Activated CD4-positive, alpha-beta T cell treated with anti-CD3 and anti-CD28 coated beads, Interleukin-2, amount 50 U/mL, for 24 hours (primary cell): ENCODE measurements at regions not wholly inside any gene's neighbourhood (a gene's known extent, or its start where the extent isn't known, plus 50 kb on each side); places are given as distances from the start of the nearest gene placed in this dataset.
"Not testable (repeated sequence)": the region's sequence is repeated elsewhere in the genome, so short reads cannot be mapped to it uniquely, and the experiment has no call there.

Experiments
- DNase-seq, 2 donors: peaks; one replicate each; pipeline ENCODE4 v3.0.0-alpha.2; 2020; ENCODE audit warnings: low read depth in 1 of 2, low spot score in 1 of 2

DNA sequence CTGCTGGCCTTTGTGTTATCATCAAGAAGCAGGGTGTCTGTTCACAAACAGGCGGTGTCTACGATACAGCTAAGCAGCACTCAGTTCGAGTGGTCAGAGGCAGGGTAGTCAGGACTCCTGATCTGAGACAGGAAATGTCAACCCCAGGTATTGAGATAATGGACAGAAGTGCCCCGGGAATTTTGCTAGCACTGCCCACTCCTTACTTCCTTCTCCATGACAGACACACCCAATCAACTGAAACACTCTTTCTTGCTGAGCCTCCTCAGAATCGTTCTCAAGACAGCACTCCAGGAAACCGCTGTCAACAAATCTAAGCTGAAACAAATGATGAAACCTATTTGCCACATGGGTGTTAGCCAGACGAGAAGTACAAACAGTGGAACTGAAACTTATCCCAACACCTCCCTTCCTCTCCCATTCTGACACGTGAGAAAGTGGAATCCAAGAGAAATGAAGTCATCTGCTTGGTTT, 109.3 kb downstream of the GTF2IRD2B start:
- not testable (repeated sequence) for DNase-seq

DNA sequence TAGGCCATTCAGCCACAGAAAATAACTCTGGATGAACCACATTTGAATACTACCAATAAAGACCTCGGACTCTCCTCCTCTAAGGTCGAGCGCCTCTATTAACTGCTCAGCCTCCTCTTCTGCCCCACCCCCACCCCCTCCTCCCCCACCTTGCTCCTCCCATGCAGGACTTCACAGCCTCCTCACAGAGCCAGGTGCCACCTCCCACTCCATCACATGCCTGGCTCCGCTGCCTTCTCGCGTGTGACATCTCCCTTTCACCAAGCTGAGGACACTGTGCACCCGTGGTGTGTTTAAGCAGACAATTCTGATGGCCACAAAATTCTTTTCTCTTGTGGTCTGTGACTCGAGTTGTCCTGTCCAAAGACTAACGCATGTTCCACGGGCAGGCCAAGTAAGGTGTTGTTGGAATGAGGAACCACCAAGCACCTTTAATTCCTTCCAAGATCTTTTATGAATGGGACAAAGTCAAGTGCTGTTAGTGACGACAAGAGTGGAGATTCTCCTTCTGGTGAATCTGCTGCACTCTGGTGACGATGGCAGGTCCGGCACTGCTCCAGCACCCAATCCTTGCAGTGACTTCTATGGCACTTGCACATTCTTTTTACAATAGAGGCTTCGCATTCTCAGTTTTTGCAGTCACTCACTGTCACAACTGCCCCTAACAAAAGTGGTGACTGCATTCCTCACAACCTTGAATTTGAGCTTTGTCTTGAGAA, 113.1 kb downstream of the GTF2IRD2B start:
- DNase-seq = not testable (repeated sequence)

DNA sequence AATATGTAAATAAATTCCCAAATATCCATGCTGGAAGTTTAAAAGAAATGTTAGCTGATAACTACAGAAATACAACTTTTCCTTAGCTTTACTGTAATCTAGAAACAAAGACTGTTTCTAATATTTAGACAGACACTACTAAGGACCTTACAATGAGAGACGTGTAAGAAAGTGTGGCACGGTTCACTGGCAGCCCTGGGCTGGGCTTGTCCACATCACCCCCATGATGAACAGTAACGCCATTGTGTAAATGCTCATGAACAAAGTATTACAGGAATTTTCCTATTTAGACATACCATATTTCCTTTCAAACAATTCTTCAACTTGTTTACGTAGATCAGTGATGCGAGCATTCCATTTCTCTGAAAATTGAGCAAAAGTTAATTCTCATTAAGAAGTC, 123.1 kb downstream of the GTF2IRD2B start:
- not testable (repeated sequence) for DNase-seq

DNA sequence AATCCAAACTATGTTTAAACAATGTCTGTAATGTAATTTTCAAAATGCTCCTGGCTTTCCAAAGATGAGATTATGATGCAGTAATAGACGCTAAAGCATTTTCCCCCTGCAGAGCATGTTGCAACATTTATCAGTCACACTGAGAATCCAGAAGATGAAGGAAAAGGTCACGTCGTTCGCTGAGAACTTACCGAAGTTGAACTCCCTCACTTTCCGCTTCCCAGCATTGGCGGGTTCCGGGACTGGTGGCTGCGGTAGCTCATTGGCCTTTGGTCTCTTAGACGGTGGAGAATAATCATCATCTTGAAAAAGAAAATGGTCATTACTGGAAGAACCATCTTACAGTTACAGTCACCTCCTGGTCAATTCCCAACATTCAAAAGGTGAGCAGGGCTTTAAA, 124.6 kb downstream of the GTF2IRD2B start:
- not testable (repeated sequence) for DNase-seq

DNA sequence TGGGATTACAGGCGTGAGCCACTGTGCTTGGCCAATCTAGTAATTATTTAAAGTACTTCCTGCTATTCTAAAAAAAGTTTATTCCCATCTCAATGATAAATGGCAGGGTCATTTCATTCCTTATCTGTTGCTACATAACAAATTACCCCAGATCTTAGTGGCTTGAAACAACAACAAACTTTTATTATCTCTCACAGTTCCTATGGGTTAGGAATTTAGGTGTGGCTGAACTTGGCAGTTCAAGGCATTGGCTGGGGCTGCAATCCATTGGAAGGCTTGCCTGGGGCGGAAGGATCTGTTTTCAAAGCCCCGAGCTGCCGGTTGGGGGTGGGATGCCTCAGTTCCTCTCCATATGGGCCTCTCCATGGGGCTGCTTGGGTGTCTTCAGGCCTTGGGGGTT, 133.7 kb downstream of the GTF2IRD2B start:
- not testable (repeated sequence) for DNase-seq

DNA sequence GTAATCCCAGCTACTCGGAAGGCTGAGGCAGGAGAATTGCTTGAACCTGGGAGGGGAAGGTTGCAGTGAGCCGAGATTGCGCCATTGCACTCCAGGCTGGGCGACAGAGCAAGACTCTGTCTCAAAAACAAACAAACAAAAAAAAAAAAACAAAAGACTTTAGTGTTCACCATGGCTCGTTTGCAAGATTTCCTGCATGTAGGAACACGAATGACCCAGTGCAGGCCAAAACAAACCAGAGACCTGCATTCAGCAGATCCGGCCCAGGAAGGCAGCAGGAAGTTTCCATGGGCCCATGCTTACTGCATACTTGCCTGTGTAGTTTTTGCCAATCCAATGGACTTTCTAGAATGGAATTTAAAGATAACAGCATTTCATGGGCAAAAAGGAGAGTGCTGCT, 137.2 kb downstream of the GTF2IRD2B start:
- DNase-seq = not testable (repeated sequence)

DNA sequence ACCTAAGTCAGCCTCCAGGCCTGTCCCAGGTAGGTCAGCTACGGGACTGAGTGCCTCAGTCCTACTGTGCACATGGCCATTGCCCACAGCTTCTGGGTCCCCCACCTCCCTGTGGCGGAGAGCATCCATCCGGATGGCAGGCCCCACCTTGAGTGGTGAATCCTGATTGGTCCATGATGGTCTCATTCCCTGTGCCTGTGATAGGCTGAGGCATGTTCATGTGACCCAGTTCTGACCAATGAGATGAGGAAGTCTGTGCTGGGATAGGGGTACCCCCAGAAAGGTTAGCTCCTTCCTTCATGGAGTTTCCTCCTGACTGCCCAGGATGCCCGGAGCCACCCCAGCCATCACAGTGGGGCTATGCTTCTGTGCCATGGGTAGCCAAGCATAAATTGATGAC, 138.2 kb downstream of the GTF2IRD2B start:
- not testable (repeated sequence) for DNase-seq

DNA sequence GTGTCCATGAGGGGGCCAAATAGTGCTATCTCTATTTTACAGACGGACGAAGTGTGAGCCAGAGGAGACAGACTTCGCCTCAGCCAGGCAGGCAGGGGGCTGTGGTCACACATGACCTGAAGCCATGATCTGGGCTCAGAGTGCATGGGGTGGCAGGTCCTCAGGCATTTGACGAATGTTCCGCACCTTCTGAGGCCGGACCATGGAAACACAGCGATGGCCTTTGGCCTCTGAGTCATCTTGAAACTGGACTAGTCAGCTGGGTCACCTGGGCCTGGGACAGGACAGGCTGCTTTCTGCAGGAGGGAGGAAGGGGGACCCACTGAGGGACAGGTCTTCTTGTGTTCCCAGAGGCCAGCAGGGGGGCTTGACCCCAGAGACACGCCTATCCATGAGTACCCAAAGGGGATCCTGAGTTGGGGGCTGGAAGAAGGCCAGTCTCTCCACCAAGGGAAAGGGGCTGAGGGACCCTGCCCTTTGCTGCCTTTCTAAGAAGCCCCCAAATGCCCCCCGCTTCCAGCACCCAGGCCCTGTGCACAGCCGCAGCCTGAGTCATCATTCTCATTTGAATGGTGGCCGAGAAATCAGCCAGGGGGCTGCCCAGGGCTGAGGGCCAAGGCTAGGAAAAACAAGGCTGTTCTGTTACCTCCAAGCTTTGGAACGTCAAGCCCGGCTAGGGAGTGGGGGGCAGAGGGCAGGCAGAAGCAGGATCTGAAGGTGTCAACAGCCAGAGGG, 142.9 kb downstream of the GTF2IRD2B start:
- DNase-seq = not testable (repeated sequence)

DNA sequence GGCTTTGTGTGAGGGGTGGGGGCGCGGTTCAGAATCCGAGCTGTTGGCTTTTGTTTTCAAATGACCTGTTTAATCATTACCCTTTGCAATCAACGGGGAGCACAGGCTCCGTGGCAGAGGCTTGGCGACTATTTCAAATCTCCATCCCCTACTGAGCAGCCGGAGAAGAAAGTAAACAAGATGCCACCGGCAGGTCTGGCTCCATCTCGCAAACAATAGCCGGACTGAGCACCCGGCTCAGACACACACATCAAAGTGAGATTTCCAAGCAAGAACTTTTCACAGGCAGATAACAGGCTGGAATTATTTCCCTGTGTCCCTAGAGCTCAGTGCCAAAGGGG, 143.4 kb downstream of the GTF2IRD2B start:
- not testable (repeated sequence) for DNase-seq

DNA sequence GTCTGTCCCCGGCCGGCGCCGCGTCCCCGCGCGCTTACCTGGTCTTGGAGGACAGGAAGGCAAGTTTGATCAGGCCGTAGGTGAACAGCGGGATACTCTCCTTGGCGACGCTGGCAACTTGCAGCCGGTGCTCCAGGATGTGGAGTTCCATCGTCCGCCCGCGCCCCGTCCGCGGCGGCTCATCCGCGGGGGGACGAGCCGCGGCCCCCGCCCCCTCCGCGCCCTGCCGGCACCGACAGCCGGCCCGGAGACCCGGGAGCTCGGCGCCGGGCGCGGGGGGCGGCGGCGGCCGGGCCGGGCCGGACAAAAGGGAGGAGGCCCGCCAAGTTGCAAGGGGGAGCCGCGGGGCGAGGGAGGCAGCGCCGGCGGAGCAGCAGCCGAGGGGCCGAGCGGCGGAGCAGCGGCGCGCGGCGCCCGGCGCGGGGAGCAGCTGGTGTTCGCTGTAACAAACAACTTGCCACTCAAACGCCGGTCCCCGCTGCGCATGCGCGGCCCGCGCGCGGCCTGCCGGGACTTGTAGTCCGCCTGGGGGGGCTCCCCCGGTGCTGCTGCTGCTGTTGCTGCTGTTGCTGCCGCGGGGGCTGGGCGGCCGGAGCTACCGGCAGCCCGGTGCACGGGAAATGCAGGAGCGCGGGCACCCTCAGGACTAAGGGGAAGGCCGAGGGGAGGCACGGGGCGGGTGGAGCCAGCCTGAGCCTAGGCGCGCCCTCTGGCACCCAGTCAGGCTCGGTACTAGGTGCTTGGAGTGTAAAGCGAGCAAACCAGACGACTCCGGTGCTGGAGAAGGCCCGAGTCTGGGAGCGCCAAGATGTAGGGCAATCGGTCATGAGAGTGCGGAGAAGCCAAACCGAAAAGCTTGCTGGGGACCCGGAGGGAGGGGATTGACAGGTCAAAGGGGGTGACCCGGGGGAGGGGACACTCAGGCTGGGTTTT, 145.1 kb downstream of the GTF2IRD2B start:
- DNase-seq = peak in 1 of 2 donors; percentile 4

DNA sequence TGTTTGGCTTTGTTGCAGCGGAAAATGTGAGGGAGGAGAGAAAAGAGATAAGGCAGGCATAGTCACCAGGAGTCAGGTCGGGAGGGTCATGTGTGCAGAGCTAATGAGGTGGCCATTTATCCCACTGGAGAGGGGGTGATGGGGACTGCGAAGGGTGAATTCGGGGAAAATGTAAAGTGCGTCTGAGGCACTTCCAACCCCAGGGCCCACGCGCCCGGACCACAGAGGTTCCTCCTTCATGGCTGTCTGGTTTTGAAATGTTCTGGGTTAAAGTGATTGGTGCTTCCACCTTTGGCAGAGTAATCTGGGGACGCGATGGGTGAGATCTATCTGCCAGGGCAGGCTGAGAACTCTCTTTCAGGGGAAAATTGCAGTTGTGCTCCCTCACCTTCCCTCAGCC, 145.9 kb downstream of the GTF2IRD2B start:
- DNase-seq = not testable (repeated sequence)

DNA sequence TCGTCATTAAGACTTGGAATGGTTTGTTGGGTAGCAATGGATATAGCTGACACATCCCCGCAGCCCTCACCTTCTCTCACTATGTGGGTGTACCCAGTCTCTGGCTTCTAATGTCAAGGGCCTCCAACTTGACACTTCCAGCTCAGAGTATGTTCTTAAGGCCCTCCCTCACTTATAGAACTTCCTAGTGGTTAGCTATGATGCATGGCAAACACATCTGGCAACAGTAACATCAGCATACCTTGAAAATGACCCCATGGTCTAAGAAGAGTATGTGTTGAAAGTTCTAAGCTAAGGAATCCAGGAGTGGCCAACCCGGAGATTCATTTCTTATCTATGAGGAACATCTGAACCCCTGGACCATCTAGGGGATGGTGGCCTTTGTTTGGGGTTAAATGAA, 151.2 kb downstream of the GTF2IRD2B start:
- DNase-seq = not testable (repeated sequence)

DNA sequence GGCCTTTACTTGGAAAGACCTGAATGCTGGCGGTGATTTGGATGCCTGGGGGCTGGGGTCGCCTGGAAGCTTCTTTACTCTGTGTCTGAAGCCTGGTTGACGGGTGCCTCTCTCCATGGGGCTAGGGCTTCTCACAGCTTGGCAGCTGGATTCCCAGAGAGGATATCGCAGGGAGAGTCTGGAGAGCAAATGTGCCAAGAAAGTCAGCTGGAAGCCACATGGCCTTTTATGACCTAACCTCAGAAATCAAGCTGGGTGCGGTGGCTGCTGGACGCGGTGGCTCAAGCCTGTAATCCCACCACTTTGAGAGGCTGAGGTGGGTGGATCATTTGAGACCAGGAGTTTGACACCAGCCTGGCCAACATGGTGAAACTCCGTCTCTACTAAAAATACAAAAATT, 147.2 kb upstream of the TRIM73 start:
- DNase-seq = not testable (repeated sequence)

DNA sequence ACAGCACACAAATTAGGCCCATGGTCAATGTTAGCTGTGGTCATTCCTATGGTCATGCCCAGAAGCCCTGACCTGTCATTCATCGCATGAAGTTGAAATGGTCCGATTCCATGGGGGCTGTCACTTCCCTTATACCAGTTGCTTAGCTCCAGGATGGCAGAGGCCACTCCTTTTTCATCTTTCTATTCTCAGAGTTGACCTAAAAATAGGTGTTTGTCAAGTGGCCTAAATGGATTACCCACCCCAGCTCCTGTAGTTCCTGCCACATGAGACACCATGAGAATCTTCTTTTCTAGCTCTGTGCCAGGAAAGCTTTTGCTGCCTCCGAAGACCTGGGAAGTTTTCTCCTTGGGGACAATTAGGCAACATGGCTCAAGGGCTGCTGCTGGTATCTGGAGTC, 141.2 kb upstream of the TRIM73 start:
- DNase-seq = not testable (repeated sequence)

DNA sequence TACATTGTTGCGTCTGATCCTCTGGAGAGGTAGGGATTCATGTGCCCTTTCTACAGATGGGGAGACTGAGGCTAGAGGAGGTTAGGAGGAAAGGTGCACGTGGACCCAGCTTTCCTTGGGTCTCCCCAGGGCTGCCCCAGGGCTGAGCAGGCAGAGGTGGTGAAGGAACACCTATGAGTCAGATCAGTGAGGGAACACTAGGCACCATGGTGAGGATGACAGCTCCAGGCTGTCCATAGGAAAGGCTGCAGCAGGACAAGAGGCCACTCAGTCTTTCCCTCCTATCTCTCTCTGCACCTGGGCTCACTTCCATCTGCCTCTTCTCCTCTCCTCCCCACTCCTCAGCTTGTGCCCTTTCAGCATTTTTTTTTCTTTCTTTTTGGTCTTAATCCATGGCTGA, 138.0 kb upstream of the TRIM73 start:
- DNase-seq = not testable (repeated sequence)

DNA sequence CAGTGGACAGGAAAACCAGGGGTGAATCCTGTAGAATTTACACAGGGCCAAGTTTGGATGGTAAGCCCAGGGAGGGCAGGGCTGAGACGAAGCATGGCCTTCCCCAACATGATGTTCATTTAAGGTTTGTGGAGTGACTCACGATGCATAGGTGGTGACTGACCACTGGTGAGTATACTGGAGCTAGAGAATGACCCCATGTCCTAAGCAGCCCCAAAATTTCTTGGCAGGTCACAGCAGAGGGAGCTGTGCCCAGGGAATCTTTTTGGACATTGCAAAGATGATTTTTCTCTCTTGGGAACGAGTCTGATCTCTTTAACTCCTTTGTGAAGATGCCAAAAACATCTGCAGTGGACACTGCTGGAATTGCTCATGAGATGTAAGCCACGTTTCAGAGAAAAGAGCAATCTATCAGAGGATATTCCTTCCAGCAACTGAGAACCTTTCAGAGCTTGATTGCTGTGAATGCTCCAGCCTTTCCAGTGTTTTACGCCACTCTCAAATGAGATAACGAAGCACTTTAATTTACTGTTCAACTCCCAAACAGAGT, 135.9 kb upstream of the TRIM73 start:
- DNase-seq = not testable (repeated sequence)

DNA sequence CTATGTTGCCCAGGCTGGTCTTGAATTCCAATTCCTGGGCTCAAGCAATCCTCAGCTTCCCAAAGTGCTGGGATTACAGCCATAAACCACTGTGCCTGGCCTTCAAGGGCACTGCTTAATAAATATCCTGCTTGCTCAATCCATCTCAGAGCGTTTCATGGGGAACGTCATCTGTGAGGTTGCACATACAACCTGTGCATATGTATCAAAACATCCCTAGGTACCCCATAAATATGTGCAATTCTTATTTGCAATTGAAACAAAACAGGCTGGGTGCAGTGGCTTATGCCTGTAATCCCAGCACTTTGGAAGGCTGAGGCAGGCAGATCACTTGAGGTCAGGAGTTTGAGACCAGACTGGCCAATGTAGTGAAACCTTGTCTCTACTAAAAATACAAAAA, 133.8 kb upstream of the TRIM73 start:
- DNase-seq = not testable (repeated sequence)

DNA sequence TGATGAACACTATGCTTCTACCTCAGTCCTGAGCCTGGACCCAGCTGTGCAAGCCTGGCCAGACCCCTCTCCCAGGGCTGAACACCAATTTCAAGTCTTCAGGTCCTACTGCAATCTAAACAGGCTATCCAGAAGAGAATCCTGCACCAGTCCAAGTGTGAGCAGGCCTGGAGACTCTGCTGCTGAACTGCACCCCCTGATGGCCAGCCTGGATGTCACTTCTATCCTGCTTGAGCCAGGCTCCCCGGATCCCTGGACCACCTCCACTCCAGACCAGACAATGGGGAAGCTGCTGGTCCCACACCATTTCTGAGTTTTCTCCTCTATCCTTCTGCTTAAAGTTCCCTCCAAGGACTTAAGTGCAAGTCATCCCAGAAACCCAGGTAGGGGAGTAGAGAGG, 127.3 kb upstream of the TRIM73 start:
- not testable (repeated sequence) for DNase-seq

DNA sequence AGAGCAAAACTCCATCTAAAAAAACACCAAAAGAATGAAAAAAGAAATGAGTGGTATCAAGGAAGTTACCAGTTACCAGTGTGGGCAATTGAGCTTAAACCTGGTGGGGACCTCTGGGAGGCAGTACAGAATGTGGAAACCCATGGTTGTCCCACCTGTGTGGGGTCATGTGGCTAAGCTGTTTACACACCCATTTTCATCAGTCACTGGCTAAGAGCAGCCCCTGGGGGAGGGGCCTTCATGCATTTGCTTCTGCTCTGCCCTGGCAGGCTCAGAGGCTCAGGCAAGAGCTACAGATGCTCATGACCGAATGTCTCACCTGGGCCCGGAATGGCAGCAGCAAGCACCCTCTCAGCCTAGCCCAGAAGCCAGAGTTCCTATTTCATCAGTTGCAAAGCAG, 126.3 kb upstream of the TRIM73 start:
- not testable (repeated sequence) for DNase-seq

DNA sequence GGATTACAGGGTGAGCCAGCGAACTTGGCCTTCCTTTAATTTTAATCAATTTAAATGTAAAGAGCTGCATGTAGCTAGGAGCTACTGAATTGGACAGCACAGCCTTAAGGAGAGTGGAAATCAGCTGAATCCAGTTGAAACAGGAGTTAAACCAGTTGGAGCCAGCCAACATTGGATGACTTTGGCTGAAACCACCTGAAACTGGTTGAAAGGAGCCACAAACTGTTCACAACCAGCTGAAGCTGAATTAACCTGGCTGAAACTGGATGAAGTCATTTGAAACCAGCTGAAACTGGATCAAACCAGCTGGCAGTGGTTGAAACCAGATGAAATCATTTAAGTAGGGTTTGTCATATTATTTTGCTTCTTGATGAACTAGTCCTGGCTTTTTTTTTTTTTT, 121.3 kb upstream of the TRIM73 start:
- DNase-seq = not testable (repeated sequence)
